VCaP (cell line): ENCODE measurements at regions not wholly inside any gene's neighbourhood (a gene's known extent, or its start where the extent isn't known, plus 50 kb on each side); places are given as distances from the start of the nearest gene placed in this dataset.

ENCODE experiments used
- H3K27ac ChIP-seq: fragments of 450-650 bp; 2 replicates; pipeline ENCODE4 v1.5.1; 2017
- CTCF ChIP-seq: fragments of 450-650 bp; conservative IDR thresholded peaks from 2 replicates; pipeline ENCODE4 v1.5.1; 2017; ENCODE audit warnings: mild to moderate bottlenecking, moderate library complexity

GRCh38 chr10:44036425-44036824, 348.5 kb downstream of the CXCL12 start:
- H3K27ac ChIP-seq = no peak overlapping the region
- TF ChIP-seq CTCF = no peak

DNA sequence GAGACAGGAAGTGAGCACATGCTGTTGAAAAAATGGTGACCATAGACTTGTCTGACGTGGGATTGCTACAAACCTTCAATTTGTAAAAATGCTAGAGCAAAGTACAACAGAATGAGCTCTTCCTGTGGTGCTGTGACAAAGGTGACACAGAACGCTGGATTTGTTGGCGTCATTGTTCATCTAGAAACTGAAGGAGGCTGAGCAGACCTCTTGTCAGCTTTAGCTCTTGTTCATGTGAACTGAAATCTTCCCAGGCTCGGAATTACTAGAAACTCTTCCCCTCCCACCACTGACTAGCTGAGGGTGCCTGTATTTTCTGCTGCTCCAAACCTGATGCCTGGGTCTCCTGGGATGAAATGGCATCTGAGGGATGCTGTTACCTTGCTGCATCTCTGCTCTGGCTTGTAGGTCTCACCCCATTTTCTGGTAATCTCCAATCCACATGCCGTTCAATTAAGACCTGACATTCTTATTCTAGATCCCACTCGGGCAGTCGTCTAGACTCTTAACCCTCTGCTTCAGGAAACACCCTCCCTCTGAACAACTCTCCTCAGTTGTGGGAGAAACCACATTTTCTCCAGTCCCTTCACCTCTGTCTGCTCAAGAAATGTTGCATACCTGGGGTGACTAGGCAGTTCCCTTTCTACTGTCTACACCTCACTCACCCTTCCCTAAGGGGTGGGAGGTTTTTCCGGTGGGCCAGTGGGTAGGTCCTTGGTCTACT, 349.3 kb downstream of the CXCL12 start:
- TF ChIP-seq CTCF = no peak
- H3K27ac ChIP-seq = no peak overlapping the region

DNA sequence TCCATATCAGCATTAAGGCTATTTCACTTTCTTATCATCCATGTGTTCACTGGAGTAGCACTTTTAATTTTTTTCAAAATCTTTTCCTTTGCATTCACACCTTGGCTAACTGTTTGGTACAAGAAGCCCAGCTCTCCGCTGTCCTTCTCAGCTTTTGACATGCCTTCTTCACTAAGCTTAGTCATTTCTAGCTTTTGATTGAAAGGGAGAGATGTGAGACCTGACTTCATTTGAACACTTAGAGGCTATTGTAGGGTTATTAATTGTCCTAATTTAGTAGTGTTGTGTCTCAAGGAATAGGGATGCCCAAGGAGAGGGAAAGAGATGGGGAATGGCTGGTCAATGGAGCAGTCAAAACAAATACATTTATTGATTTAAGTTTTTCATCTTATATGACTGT, 350.0 kb downstream of the CXCL12 start:
- no peak for TF ChIP-seq CTCF

DNA sequence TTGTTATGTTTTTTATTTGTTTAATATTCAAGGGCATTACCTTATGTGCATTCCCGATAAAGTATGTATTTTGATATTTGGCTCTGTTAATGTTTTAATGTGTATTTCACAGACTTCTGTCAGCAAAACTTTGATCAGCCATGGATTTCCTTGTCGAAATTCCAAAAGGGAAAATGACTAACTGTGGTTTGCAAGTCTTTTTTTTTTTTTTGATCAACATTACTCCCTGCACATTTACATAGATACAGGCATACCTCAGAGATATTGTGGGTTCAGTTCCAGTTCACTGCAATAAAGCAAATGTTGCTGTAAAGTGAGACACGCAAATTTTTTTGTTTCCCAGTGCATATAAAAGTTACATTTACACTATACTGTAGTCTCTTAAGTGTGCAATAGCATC, 351.9 kb downstream of the CXCL12 start:
- H3K27ac ChIP-seq = no peak overlapping the region
- TF ChIP-seq CTCF = no peak

More for the DNA sequence above, 350.0 kb downstream of the CXCL12 start:
- no peak overlapping the region for H3K27ac ChIP-seq

GRCh38 chr10:44032216-44032615, 352.7 kb downstream of the CXCL12 start:
- H3K27ac ChIP-seq = no peak overlapping the region
- no peak for TF ChIP-seq CTCF

DNA sequence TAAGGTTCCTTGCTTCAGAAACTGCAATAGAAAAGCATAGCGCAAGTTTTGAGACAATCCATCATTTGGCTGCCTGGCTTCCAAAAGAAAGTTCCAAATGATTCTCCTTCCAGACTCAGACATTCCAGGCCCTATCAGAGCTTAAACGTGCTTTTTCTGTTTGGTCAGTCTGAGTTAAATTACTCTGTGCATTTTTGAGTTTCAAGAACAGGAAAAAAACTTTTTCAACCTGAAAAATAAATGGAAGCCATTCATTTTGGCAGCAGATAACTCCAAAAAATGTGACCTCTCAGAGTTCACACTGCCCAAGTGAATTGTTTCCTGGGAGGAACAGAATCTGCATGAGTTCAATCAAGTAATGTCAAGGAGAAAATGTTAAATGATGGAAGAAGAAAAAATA, 354.2 kb downstream of the CXCL12 start:
- no peak for TF ChIP-seq CTCF
- H3K27ac ChIP-seq = no peak overlapping the region

DNA sequence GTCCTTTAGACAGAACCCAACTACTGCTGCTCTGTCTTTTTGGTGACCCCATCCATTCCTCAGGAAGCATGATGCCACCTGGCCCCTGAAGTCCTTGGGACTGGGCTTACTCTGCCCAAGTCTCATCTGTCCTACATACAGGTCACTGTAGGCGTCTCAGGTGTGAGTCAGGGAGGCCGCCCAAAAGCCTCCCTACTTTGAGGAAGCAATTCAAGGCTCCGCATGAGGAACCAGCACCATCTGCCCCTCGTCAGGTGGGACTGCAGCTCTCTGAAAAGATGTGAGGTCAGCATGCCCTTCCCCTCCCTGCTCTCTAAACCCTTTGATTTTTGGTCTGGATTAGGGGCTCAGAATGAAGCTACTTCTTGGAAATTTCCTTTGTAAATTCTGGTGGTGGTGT, 354.8 kb downstream of the CXCL12 start:
- TF ChIP-seq CTCF = no peak

More for the DNA sequence above, 354.8 kb downstream of the CXCL12 start:
- H3K27ac ChIP-seq = no peak overlapping the region
